Liver (tissue), 8 donors: ENCODE measurements at regions not wholly inside any gene's neighbourhood (a gene's known extent, or its start where the extent isn't known, plus 50 kb on each side); places are given as distances from the start of the nearest gene placed in this dataset.

Experiments
- DNase-seq: peaks from one replicate; pipeline ENCODE4 v3.0.0-alpha.2; 2017; ENCODE audit warnings: low spot score
- H3K27ac ChIP-seq, 2 donors: one replicate each; pipeline ENCODE4 v1.7.0; 2013; ENCODE audit warnings: inconsistent platforms in 2 of 2, low read length in 2 of 2, control low read depth in 1 of 2, low read depth in 1 of 2, mild to moderate bottlenecking in 1 of 2
- H3K27me3 ChIP-seq, 4 donors: one replicate each; pipeline versions ENCODE4 v1.6.1 to v1.7.0; 2013; ENCODE audit warnings: low read length in 3 of 4, inconsistent platforms in 1 of 4, mild to moderate bottlenecking in 1 of 4, moderate library complexity in 1 of 4; ENCODE audit not compliant: control insufficient read depth in 4 of 4, insufficient read depth in 4 of 4
- H3K36me3 ChIP-seq, 4 donors: one replicate each; pipeline versions ENCODE4 v1.6.1 to v1.7.0; 2013; ENCODE audit warnings: low read length in 3 of 4, mild to moderate bottlenecking in 3 of 4, low read depth in 1 of 4, moderate library complexity in 1 of 4; ENCODE audit not compliant: control insufficient read depth in 4 of 4, insufficient read depth in 3 of 4
- H3K4me1 ChIP-seq, 4 donors: one replicate each; pipeline versions ENCODE4 v1.6.1 to v1.7.0; 2013; ENCODE audit warnings: low read length in 3 of 4, mild to moderate bottlenecking in 3 of 4, moderate library complexity in 1 of 4; ENCODE audit not compliant: control insufficient read depth in 4 of 4, insufficient read depth in 4 of 4
- H3K4me3 ChIP-seq, 3 donors: one replicate each; pipeline versions ENCODE4 v1.6.1 to v1.7.0; 2013; ENCODE audit warnings: low read length in 3 of 3, control low read depth in 1 of 3, low read depth in 1 of 3, mild to moderate bottlenecking in 1 of 3
- H3K9ac ChIP-seq, 2 donors: one replicate each; pipeline ENCODE4 v1.7.0; 2013; ENCODE audit warnings: low read length in 2 of 2, mild to moderate bottlenecking in 2 of 2, moderate library complexity in 2 of 2, control low read depth in 1 of 2, low read depth in 1 of 2
- H3K9me3 ChIP-seq, 4 donors: one replicate each; pipeline versions ENCODE4 v1.6.1 to v1.7.0; 2013; ENCODE audit warnings: low read length in 3 of 4; ENCODE audit not compliant: control insufficient read depth in 4 of 4
- ATF3 ChIP-seq: IDR thresholded peaks from 2 replicates; pipeline ENCODE4 v1.6.1; 2016; ENCODE audit warnings: antibody characterized with exemption
- CTCF ChIP-seq: fragments of 150-350 bp; IDR thresholded peaks from 2 replicates; pipeline ENCODE4 v1.5.1; 2017; ENCODE audit warnings: improper control_type of control experiment, low read depth, low read length; ENCODE audit not compliant: missing input control
- EGR1 ChIP-seq, 2 donors: IDR thresholded peaks; 2 replicates each; pipeline ENCODE4 v1.6.1; 2016 to 2018; ENCODE audit warnings: antibody characterized with exemption in 2 of 2, low read depth in 2 of 2
- FOXA1 ChIP-seq: IDR thresholded peaks from 2 replicates; pipeline ENCODE4 v1.6.1; 2016; ENCODE audit warnings: antibody characterized with exemption
- FOXA2 ChIP-seq: IDR thresholded peaks from 2 replicates; pipeline ENCODE4 v1.6.1; 2016; ENCODE audit warnings: antibody characterized with exemption
- GABPA ChIP-seq, 2 donors: IDR thresholded peaks in 1 of 2; conservative IDR thresholded peaks in 1 of 2; 2 replicates each; pipeline ENCODE4 v1.6.1; 2016; ENCODE audit warnings: antibody characterized with exemption in 2 of 2, mild to moderate bottlenecking in 1 of 2, moderate library complexity in 1 of 2
- HNF4A ChIP-seq, 2 donors: conservative IDR thresholded peaks; 2 replicates each; pipeline ENCODE4 v1.6.1; 2016; ENCODE audit warnings: antibody characterized with exemption in 2 of 2, mild to moderate bottlenecking in 2 of 2
- HNF4G ChIP-seq: IDR thresholded peaks from 2 replicates; pipeline ENCODE4 v1.6.1; 2016; ENCODE audit warnings: antibody characterized with exemption
- JUND ChIP-seq, 2 donors: IDR thresholded peaks; 2 replicates each; pipeline ENCODE4 v1.6.1; 2016; ENCODE audit warnings: antibody characterized with exemption in 2 of 2
- MAX ChIP-seq: IDR thresholded peaks from 2 replicates; pipeline ENCODE4 v1.6.1; 2016; ENCODE audit warnings: antibody characterized with exemption
- NR2F2 ChIP-seq: IDR thresholded peaks from 2 replicates; pipeline ENCODE4 v1.6.1; 2016; ENCODE audit warnings: antibody characterized with exemption
- RAD21 ChIP-seq, 2 donors: IDR thresholded peaks; 2 replicates each; pipeline ENCODE4 v1.6.1; 2016; ENCODE audit warnings: antibody characterized with exemption in 2 of 2, mild to moderate bottlenecking in 2 of 2
- REST ChIP-seq: IDR thresholded peaks from 2 replicates; pipeline ENCODE4 v1.6.1; 2016; ENCODE audit warnings: antibody characterized with exemption, mild to moderate bottlenecking
- RXRA ChIP-seq, 2 donors: IDR thresholded peaks; 2 replicates each; pipeline ENCODE4 v1.6.1; 2017 to 2018; ENCODE audit warnings: antibody characterized with exemption in 2 of 2, mild to moderate bottlenecking in 1 of 2
- SP1 ChIP-seq: IDR thresholded peaks from 2 replicates; pipeline ENCODE4 v1.6.1; 2018; ENCODE audit warnings: antibody characterized with exemption, mild to moderate bottlenecking
- TAF1 ChIP-seq: conservative IDR thresholded peaks from 2 replicates; pipeline ENCODE4 v1.6.1; 2016; ENCODE audit warnings: antibody characterized with exemption, mild to moderate bottlenecking
- YY1 ChIP-seq: IDR thresholded peaks from 2 replicates; pipeline ENCODE4 v1.6.1; 2016; ENCODE audit warnings: antibody characterized with exemption, mild to moderate bottlenecking
- ZBTB33 ChIP-seq: IDR thresholded peaks from 2 replicates; pipeline ENCODE4 v1.6.1; 2016; ENCODE audit warnings: antibody characterized with exemption
- WGBS: extraction: QIAGEN DNeasy Blood & Tissue Kit; methylation state at CpG from one replicate; pipeline ENCODE4 v1.1.7; 2013; 5-methylcytosine and 5-hydroxymethylcytosine counted together
- donor health status: healthy.
- donor health status: healthy.
- donor health status: healthy.
- donor health status: healthy.
- donor health status: healthy.

- Histone ChIP-seq H3K27ac (no peak overlapping the region), H3K27me3 (peaks cover 0 to 2% (median 0%) of the 10 kb centered on the region in 4 donors), H3K36me3 (no peaks in the 10 kb centered on the region), H3K9ac (no peak overlapping the region), H3K9me3 (no peaks in the 10 kb centered on the region), H3K4me1 (no peaks in the 10 kb centered on the region), H3K4me3 (no peak overlapping the region)
- no peak for DNase-seq
- TF ChIP-seq SP1 = no peak
- 70% methylated on average over 3 of the region's 3 CpGs for WGBS
Measured at GRCh38 chr4:188275686-188276085, 136.4 kb downstream of the TRIML1 start.

GRCh38 chr4:188279184-188279583, 139.9 kb downstream of the TRIML1 start:
- Histone ChIP-seq H3K9me3 (no peaks in the 10 kb centered on the region), H3K4me3 (no peak overlapping the region), H3K36me3 (no peaks in the 10 kb centered on the region), H3K9ac (no peak overlapping the region), H3K4me1 (peaks cover 0 to 2% (median 0%) of the 10 kb centered on the region in 4 donors), H3K27me3 (peaks cover 0 to 8% (median 0%) of the 10 kb centered on the region in 4 donors), H3K27ac (no peak overlapping the region)
- TF ChIP-seq HNF4G (no peak), FOXA2 (no peak), SP1 (no peak), EGR1 (IDR thresholded peaks at IDR 0.05; ENCODE audit: low read depth in 2 of 2) (no peak), ZBTB33 (no peak), RXRA (IDR thresholded peaks at IDR 0.05) (no peak), CTCF (no peak), YY1 (no peak), HNF4A (conservative IDR thresholded peaks at IDR 0.05) (no peak), TAF1 (no peak), REST (no peak), MAX (no peak), NR2F2 (no peak), FOXA1 (no peak), ATF3 (no peak), RAD21 (IDR thresholded peaks at IDR 0.05) (no peak), JUND (IDR thresholded peaks at IDR 0.05) (no peak), GABPA (IDR thresholded peaks at IDR 0.05 in 1 of 2, conservative IDR thresholded peaks at IDR 0.05 in 1 of 2) (no peak)
- 89% methylated on average over 5 of the region's 5 CpGs for WGBS
- DNase-seq = no peak
